PFSK-1 (cell line): ENCODE measurements at regions not wholly inside any gene's neighbourhood (a gene's known extent, or its start where the extent isn't known, plus 50 kb on each side); places are given as distances from the start of the nearest gene placed in this dataset.

ENCODE experiments used
- POLR2AphosphoS5 ChIP-seq: IDR thresholded peaks from 2 replicates; pipeline ENCODE4 v1.6.1; 2012; ENCODE audit warnings: low read depth, mild to moderate bottlenecking, control low read depth, low read length, moderate library complexity
- SIN3A ChIP-seq: IDR thresholded peaks from 2 replicates; pipeline ENCODE4 v1.6.1; 2012; ENCODE audit warnings: mild to moderate bottlenecking, low read length, moderate library complexity, borderline replicate concordance; ENCODE audit not compliant: insufficient read depth
- TAF1 ChIP-seq: IDR thresholded peaks from 2 replicates; pipeline ENCODE4 v1.6.1; 2012; ENCODE audit warnings: low read length, control low read depth, borderline replicate concordance; ENCODE audit not compliant: insufficient read depth

DNA sequence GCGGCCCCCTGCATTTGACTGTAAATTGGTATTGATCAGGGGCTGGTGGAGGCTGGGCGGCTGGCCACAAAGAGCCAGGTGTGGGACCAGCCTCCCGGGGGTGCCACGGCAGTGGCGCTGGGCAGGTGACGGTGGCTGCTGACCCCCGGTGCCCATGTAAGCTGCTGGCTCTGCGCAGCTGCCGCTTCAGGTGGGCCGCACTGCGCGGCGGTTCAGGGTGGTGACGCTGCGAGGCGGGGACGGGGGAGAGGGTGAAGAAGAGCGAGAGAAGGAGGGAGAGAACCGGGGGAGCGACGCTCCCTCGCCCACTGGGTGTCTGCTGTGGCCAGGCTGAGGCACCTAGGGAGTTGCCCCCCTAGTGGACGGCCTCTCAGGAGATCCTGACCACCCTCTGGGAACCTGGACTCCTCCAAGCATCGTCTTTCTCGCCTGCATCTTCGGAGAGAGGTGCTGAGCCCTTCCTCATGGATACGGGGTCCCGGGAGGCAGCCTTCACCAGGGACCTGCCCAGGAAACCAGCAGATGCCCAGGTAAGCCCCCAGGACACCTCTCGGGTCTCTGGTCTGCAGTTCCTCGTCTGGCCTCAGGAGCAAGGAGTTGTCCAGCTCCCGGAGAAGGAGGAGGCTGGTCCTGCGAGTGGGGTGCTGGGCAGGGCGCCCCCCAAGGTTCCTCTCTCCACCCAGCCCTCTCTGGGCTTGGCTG lies 77.5 kb upstream of the GATA5 start:
- TF ChIP-seq POLR2AphosphoS5 (no peak), TAF1 (no peak), SIN3A (no peak)
